ENCODE measurements at regions not wholly inside any gene's neighbourhood (a gene's known extent, or its start where the extent isn't known, plus 50 kb on each side); places are given as distances from the start of the nearest gene placed in this dataset.

DNA sequence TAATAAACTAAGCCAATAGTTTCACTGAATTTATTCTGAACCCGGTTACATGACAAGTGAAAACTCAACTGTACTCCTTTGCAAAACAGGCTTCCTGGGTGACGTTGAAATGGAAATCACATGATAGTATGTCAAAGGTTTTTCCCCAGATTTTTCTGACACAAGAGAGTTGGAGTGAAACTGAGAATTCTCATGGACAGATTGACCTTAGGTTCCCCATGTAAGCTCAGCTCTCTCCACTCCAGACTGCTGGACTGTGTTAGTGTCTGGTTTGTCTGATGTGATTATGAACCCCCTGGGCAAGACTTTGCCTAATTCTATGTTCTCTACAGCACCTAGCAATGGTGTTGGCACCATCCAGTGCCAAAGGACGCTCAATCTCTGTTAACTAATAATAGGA is 219.7 kb upstream of the COL8A1 start:
- TF ChIP-seq, protein P1, sequence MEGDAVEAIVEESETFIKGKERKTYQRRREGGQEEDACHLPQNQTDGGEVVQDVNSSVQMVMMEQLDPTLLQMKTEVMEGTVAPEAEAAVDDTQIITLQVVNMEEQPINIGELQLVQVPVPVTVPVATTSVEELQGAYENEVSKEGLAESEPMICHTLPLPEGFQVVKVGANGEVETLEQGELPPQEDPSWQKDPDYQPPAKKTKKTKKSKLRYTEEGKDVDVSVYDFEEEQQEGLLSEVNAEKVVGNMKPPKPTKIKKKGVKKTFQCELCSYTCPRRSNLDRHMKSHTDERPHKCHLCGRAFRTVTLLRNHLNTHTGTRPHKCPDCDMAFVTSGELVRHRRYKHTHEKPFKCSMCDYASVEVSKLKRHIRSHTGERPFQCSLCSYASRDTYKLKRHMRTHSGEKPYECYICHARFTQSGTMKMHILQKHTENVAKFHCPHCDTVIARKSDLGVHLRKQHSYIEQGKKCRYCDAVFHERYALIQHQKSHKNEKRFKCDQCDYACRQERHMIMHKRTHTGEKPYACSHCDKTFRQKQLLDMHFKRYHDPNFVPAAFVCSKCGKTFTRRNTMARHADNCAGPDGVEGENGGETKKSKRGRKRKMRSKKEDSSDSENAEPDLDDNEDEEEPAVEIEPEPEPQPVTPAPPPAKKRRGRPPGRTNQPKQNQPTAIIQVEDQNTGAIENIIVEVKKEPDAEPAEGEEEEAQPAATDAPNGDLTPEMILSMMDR (IDR thresholded peaks at IDR 0.05): no peak
- no peak for TF ChIP-seq POLR2A (IDR thresholded peaks at IDR 0.05)

All from uterus (tissue), 2 donors.